DMS 273 (cell line): ENCODE measurements at regions not wholly inside any gene's neighbourhood (a gene's known extent, or its start where the extent isn't known, plus 50 kb on each side); places are given as distances from the start of the nearest gene placed in this dataset.
"Not testable (repeated sequence)": the region's sequence is repeated elsewhere in the genome, so short reads cannot be mapped to it uniquely, and the experiment has no call there.

Experiments used
- DNase-seq: peaks from one replicate; lab custom pipeline; 2025; ENCODE audit not compliant: unreplicated experiment; lab: John Stamatoyannopoulos, UW

DNA sequence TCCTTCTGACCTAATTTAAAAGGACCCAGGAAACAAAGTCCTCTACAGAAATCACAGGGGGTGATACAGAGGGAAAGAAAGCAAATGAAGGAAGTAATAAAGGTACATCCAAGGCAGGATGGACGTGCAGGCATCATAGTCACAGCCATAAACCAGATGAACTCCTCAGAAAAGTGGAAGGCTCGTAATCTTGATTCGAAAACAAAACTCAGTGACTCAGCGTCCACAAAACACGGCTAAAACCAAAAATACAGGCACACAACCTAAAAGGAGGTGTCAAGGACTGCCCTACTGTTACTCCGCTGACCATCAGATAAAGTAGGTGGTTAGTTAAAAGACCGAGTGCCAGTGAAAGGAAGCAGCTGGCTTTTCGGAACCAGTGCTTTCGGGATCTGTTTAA is 81.5 kb downstream of the TRIM69 start:
- DNase-seq = not testable (repeated sequence)

DNA sequence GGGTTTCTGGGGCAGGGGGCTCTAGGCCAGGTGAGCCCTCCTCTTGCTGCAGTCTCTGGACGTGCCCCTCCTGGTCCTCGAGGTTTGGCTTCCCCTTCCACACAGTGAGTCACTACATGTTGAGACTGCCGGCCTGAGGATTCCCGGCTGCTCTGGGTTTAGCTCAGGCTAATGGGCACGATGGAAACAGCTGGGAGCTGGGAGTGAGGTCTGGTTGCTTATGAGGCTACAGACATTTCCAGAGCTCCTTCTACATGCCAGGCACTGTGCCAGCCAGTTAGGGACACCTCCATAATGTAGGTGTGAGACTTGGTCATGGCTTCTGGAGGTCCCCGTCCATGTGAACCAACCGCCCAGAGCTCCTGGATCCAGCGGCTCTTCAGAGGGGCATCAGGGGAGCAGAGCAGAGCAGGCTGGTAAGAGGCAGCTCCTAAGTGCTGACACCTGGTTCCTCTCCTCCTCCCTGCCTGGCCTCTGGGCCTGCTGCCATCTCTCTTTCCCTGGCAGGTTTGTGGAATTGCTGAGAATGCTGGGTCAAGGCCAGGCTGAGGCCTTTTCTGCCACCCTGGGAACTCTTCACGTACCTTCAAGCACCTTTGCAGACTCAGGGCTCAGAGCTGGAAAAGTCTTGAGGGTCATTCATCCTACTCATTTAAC is 83.1 kb downstream of the TRIM69 start:
- peak; percentile 78 for DNase-seq

DNA sequence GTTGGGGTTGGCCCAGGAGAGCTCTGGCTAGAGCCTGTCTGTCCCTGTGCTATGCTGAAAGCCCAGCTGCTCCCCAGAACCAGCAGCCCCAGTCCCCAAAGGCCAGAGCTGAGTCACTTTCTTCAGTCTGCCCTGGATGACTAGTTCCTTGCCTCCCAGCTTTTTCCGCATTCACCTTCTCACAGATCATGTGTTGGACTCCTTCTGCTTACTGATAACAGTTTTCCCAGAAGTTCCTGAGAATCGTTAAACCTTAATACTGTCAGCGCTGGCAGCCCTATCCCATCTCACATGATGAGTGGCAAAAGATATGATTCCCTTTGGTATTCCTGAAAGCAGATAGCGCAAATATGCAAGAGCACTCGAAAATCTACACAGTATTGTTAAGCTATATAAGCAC is 84.2 kb downstream of the TRIM69 start:
- DNase-seq = peak; percentile 48

DNA sequence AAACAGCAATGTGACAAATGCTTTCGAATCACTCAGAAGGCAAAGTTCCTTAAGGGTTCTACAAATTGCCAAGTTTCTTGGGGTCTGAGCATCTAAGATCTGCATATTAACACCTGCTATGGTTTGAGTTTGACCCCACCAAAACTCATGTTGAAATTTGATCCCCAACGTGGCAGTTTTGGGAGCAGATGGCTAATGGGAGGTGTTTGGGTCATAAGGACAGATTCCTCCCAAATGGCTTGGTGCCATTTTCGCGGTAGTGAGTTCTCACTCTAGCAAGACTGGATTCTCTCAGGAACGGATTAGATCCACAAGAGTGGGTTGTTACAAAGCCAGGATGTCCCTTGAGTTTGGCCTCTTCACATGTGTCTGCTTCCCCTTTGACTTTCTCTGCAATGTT is 84.6 kb downstream of the TRIM69 start:
- DNase-seq = peak; percentile 93

DNA sequence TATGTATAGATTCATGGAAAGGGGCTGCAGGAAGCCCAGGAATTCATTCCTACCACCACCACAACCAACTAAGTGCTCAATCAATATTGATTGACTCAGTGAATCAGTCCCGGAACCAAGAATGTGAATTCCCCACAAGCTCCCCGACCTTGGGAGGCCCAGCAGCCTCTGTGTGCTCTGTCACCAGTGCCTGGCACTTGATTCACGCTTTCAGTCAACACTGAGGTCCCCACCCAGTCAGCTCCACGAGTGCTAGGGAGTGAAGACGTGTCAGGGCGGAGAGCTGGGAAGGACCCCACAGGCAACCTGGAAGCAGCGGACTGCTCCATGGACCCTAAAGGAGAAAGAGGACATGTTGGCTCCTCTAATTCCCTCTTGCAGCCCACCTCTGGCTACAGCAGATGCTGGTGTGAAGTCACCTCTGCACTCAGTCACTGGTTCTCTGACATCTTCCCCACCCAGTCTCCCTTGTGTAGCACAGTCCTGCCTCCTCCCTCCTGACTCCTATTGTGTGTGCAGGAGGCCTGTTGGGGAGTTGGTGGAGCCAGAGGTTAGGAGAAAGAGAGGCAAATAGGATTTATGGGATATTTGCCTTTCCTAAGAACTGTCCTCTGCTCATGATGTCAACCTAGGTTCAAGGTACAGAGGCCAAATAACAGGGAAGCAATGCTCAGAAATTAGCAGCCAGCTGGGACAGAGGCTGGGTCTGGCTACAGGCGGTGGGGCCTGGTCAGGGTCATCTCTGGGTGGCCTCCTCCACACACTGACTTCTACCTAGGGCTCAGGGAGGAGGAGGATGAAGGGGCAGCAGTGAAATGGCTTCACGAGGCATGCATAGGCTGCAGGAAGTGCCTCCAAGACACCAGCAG is 88.2 kb downstream of the TRIM69 start:
- not testable (repeated sequence) for DNase-seq

DNA sequence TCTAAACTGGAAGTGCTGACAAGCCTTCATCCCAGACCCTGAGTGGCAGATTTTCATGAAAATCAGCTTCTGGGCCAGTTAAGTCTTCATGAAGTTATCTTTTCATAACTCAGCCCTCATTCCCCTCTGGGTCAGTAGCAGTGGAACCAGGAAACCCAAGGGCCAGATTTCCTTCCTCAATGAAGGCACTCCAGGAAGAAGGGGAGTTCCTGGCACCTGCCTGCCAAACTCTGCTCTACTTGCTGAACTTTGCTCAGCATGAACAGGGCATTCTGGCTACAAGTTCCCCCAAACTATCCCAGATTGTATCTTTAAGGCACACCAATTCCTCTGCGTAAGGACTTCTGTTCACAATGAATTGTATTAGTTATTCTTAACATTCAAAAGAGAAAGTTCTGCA is 90.3 kb downstream of the TRIM69 start:
- DNase-seq = not testable (repeated sequence)

DNA sequence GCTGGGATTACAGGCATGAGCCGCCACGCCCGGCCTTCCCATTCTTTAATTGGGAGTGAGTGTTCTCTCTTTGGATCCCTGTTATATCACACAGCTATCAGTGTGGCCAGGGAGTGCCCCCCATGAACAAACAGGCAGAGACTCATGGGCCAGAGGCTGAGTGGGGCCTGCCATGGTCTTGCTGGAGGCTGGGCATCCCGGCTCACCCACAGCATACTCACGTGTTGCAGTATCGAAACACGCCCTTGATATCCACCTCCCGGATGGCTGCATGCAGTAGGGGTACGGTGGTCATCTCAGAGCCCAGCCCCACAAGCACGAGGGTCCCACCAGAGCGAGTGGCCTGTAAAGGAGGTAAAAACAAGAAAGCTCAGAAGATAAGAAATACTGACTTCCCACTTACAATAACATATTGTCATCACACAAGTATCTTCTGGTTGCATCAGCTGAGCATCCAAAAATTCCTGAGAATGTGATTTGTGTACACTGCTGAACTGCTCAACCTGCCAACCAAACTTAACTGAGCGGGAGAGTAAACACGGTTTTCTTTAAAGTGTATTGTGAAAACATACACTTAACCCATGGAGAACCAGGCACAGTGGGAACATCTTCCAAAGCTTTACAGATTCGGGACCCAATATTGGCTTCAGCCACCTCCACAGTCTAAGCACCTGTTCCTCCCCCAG is 92.0 kb downstream of the TRIM69 start:
- not testable (repeated sequence) for DNase-seq

DNA sequence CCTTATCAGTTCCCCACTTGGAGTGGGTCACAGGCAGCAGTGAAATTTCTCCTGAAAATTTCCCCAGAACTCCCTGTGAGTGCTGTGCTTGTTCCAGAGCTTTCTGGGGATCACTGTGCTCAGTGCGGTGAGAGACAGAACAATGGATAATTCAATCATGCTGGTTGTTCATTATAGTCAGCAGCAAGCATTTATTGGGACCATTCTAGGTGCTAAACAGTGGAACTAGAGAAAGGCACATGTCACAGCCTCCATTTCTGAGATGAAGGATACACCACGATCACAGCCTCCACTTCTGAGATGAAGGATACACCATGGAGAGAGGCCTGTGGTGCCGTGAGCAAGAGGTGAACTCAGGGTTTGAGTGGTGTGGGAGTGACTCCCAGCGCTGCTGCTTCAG is 92.8 kb downstream of the TRIM69 start:
- not testable (repeated sequence) for DNase-seq

DNA sequence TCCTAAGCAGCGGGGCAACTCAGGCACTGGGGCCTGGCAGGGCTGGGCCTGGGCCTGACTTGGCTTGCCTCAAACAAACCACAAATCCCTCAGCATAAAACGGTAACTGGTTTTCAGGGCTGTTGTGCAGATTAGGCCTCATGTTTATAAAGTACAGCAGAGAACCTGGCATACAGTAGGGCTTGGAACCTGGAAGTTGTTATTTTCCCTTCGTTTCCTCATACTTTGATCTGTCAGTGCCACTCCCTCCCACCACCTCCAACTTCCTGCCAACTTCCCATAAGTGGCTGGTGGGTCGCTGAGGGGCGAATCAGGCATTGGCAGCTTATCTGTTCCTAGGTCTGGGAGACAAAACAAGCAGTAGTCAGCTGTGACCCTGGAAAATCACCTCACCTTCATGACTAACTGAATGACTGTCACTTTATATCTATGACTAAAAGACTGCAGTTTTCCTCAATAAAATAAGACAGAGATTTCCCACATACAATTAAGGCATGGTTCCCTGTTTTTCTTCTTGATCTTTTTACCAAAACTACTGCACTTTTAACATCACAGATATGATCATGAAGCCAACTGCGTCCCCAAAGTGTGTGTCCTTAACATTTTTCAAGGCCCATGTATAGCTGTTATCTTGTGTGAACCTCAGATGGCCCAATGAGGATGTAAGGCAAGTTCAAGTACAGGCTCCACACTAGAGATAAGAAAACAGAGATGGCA is 94.5 kb downstream of the TRIM69 start:
- DNase-seq = peak; percentile 17

DNA sequence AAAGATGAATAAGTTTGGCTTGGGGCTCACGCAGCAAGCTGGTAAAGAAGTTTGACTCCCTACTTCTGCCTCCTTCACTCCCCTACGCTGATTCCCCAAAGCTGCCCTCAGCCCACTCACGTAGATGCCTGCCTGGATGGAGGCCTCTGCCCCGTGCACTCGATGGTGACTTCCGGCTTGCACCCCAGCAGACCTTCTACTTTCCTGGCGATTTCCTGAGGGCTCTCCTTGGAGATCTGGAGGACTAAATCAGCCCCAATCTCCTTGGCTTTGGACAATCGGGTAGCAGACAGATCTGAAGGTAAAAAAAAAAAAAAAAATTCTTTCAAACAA is 95.0 kb downstream of the TRIM69 start:
- DNase-seq = not testable (repeated sequence)

DNA sequence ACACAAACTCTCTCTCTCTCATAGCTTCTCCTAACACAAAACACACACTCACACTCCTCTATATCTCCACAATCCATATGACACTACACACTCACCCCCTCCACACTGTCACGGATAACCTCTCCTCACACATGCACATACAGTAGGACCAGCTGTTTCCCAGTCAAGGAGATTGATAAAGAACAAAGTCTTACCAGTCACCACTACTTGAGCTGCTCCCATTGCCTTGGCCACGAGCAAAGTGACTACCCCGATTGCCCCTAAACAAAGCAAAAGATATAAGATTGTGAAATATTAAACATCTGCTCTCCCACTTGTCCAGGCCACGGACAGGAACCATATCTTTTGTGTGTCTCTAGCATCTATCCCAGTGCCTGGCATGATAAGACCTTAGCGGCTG is 95.8 kb downstream of the TRIM69 start:
- not testable (repeated sequence) for DNase-seq

DNA sequence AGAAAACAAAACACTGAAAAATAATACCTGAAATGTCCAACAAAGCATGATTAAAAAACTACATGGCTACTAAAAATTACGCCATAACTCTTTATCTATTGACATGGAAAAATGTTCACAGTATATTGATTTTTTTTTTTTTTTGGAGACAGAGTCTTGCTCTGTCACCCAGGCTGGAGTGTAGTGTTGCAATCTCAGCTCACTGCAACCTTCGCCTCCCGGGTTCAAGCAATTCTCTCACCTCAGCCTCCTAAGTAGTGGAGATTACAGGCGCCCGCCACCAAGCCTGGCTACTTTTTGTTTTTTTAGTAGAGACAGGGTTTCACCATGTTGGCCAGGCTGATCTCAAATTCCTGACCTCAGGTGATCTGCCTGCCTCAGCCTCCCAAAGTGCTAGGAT is 96.8 kb downstream of the TRIM69 start:
- DNase-seq = not testable (repeated sequence)

DNA sequence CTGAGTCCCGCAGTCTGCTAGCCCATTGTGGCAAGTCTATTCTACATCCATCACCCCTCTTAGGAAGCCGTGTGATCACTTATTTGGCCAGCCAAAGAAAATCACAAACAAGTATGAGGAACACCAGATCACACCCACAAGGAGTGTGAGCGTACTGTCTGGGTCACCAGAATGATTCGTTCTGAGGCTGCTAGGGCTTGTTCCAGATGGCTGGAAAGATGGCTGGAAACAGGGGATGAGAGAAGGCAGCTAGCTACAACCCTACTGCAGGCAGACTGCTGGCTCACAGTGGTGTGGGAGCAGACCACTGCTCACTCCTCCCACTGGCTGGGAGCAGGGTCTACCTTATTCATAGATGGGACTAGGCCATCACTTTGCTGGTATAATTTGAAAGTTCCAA is 97.4 kb downstream of the TRIM69 start:
- not testable (repeated sequence) for DNase-seq

DNA sequence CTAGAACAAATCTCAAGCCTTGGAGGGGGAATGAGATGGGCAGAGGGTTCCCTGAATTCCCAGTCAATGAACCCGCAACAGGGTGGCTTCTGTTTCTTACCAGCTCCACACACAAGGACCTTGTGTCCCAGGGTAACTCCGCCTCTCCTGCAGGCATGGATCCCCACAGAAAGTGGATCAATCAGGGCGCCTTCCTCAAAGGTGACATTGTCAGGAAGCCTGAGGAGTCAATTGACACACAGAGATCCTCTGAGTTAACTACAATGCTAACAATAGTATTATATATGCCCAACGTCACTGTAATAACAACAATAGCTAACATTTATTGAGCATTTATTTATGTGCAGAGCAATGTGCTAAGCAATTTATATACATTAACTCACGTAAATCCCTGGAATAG is 98.8 kb downstream of the TRIM69 start:
- DNase-seq = not testable (repeated sequence)

DNA sequence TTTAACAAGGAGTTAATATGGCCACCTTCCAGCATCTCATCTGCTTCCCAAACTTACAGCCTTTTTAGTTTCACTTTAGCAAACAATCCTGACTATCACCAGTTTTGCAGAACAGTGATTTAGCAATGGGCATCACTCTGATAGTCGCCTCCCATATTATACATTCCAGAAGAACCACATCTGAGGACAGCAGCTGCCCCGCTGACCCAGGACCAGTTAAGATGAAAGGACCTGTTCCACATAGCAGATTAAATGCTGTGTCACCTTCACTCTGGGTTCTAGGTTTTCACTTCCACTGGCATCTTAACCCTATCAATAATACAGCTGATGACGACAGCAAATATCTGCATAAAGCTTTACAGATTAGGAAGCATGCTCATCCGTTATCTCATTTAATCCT is 99.8 kb downstream of the TRIM69 start:
- DNase-seq = no peak

DNA sequence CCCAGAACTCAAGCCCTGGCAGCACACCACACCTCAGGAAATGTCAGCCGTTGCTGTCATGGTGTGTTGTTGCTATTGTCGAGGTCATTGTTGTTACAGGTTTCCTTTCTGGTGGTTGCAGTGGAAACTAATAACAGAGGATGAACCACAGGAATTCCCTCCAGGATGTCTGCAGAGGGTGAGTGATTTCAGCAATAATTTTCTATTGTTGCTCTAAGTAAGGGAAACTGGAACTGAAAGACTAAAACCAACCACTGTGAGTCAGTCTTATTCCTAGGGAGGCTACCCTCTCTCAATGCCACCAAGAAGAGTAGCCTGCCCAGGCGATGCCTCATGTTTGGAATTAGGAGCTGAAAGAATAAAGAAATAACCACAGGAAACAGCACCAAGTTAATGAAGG is 102.6 kb downstream of the TRIM69 start:
- DNase-seq = not testable (repeated sequence)

DNA sequence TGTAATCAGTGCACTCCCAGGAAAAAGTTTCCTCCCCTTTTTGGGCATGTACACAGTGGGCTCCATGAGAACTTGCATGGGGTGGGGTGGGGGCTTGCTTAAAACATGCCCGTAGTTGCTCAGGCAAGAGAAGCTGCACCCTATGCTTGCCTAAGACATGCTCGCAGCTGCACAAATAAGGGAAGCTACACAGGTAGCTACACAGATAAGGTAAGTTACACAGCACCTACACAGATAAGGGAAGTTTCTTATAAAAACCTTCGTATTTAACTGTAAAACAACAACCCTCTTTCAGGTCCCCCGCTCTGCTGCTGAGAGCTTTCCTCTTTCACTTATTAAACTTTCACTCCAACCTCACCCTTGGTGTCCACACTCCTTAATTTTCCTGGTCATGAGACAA is 105.4 kb downstream of the TRIM69 start:
- DNase-seq = not testable (repeated sequence)

DNA sequence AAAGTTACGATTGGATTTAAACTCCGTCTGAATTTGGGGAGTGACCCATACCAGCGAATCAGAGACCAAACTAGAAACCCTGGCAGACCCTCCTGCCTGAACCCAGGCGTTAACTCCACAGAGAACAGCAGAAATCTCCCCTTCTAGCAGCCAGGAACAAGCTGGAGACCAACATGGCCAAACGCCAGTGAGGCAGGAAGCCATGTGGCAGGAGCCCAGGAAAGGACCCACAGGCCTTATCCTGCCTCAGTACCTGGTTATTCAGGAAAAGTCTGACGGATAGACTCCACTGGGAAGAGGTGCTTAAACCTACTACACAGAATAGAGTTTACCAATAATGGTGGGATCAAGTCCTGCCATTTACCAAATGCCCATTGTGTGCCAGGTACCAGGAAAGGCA is 106.6 kb downstream of the TRIM69 start:
- not testable (repeated sequence) for DNase-seq

DNA sequence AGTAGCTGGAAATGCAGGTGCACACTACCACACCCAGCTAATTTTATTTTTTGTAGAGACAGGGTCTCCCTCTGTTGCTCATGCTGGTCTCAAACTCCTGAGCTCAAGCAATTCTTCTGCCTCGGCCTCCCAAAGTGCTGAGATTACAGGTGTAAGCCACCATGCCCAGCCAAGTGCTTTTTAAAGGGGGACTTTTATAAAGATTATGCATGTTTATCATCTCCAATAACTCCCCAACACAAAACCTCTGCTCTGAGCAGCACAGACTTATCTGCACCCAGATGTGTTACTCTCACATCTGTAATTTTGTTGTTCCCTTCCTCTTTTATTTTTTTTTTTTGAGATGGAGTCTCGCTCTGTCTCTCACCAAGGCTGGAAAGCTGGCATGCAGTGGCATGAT is 108.6 kb downstream of the TRIM69 start:
- not testable (repeated sequence) for DNase-seq

DNA sequence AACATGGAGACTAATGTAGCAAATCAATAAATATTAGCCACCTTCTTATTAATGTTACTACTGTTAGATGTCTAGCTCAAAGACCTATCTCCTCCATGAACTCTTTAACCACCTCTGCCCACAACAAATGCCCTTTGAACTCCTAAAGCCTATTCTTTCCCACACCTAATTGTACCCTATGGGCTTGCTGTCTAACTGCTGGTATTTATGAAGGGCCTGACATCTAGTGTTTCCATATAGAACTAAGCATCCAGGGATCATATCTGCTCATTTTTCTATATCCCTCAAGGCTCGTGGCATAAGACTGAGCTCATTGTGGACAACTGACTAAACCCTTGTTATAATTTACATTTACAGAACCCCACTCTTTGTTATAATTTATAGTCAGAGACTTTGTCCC is 109.8 kb downstream of the TRIM69 start:
- DNase-seq = not testable (repeated sequence)

DNA sequence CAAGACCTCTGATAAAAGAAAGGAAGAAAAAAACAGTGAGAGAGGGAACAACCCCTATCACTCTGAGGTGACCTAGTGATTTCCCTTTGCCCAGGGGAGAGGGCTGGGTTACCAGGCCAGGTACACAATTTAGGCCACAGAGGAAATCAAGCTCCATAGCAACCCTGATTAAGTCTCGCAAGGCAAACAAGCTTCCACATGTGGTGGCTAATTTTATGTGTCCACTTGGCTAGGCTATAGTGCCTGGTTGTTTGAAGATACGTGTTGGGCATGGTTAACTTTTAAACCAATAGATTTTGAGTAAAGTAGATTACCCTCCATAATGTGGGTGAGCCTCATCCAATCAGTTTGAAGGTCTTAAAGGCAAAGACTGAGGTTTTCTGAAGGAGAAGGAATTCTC is 108.9 kb upstream of the TERB2 start:
- DNase-seq = not testable (repeated sequence)
